ENCODE measurements at regions not wholly inside any gene's neighbourhood (a gene's known extent, or its start where the extent isn't known, plus 50 kb on each side); places are given as distances from the start of the nearest gene placed in this dataset.
"Not testable (repeated sequence)": the region's sequence is repeated elsewhere in the genome, so short reads cannot be mapped to it uniquely, and the experiment has no call there.

- WGBS (ENCODE audit: extremely low coverage, insufficient read length, low lambda C conversion rate), result no CpG with 5 or more reads among the region's 7 CpGs
- peaks cover 0 to 6% of the 10 kb centered on the region in 2 experiments; a peak in 2 of 5 replicates for H3K9me3 Mint-ChIP-seq
- no peak overlapping the region for H2BK20ac ChIP-seq (ENCODE audit: low read depth, low read length, poor library complexity, severe bottlenecking)
- no peaks in the 10 kb centered on the region for H4K20me1 ChIP-seq (ENCODE audit: control insufficient read depth, insufficient read depth, insufficient read length)
- H3K23me2 ChIP-seq (ENCODE audit: insufficient read length, low read depth, low read length, poor library complexity, severe bottlenecking), result no peaks in the 10 kb centered on the region
- H3K56ac ChIP-seq (ENCODE audit: insufficient read length, low read depth, low read length), result no peak overlapping the region
- H3K4me3 Mint-ChIP-seq, result no peak overlapping the region
- no peak overlapping the region for H4K8ac ChIP-seq (replicated peaks; ENCODE audit: insufficient read length, low read depth, low read length)
- no peak overlapping the region for H4K91ac ChIP-seq (ENCODE audit: insufficient read length, low read depth, low read length)
- H3K9ac ChIP-seq (ENCODE audit: extremely low read depth, insufficient read length, low read length), result no peak overlapping the region
- H3K79me2 ChIP-seq (ENCODE audit: insufficient read depth, low read length), result no peaks in the 10 kb centered on the region
- H4K5ac ChIP-seq (ENCODE audit: insufficient read length, low read depth, low read length), result no peak overlapping the region
- no peak overlapping the region for H2BK5ac ChIP-seq (ENCODE audit: insufficient read length, low read length)
- no peak overlapping the region for H3T11ph ChIP-seq (ENCODE audit: low read length)
- H2BK15ac ChIP-seq (ENCODE audit: low read depth, low read length), result no peak overlapping the region
- no peak overlapping the region for H3K4me2 ChIP-seq (ENCODE audit: insufficient read depth, insufficient read length, low read length)
- no peaks in the 10 kb centered on the region for H3K4me1 ChIP-seq (ENCODE audit: insufficient read depth, low read length)
- no peak for TF ChIP-seq CTCF (conservative IDR thresholded peaks at IDR 0.05)
- H3K27ac Mint-ChIP-seq, result no peak overlapping the region
- H2AFZ ChIP-seq (ENCODE audit: low read length), result no peak overlapping the region
- H3K4ac ChIP-seq (ENCODE audit: low read depth, low read length), result no peak overlapping the region
- no peaks in the 10 kb centered on the region for H3K79me1 ChIP-seq (ENCODE audit: insufficient read depth, low read depth, low read length, poor library complexity, severe bottlenecking)
- no peaks in the 10 kb centered on the region for H3K9me3 ChIP-seq (ENCODE audit: control insufficient read depth, low read depth, low read length)
- DNase-seq, result no peak
- H3K36me3 Mint-ChIP-seq (ENCODE audit: insufficient read depth in 1 of 3, low read depth in 3 of 3), result no peaks in the 10 kb centered on the region
- no peak overlapping the region for H3K18ac ChIP-seq (ENCODE audit: insufficient read length, low read depth, low read length)
- no peak overlapping the region for H2BK12ac ChIP-seq (ENCODE audit: insufficient read length, low read depth, low read length)
- no peak overlapping the region for H3K14ac ChIP-seq (ENCODE audit: insufficient read depth, low read length)
- H3K27me3 Mint-ChIP-seq (ENCODE audit: low read depth), result peaks cover 5% of the 10 kb centered on the region
- H2AK5ac ChIP-seq (ENCODE audit: insufficient read length, low read length), result no peak overlapping the region
- H3K27ac ChIP-seq (ENCODE audit: insufficient read length, low read depth, low read length), result no peak overlapping the region
- no peak overlapping the region for H3K23ac ChIP-seq (ENCODE audit: insufficient read length, low read depth, low read length)
- H2BK120ac ChIP-seq (ENCODE audit: low read depth, low read length, poor library complexity, severe bottlenecking), result no peak overlapping the region
- H3K4me1 Mint-ChIP-seq, result peaks cover 0 to 12% of the 10 kb centered on the region in 2 experiments; a peak in 3 of 4 replicates
- H3K27me3 ChIP-seq (ENCODE audit: insufficient read depth, low read length), result no peaks in the 10 kb centered on the region
Measured at GRCh38 chr18:76707534-76707933, 114.8 kb upstream of the ZNF236 start.

- not testable (repeated sequence) for H2BK15ac ChIP-seq (ENCODE audit: low read depth, low read length); H3K4me3 Mint-ChIP-seq; H4K20me1 ChIP-seq (ENCODE audit: control insufficient read depth, insufficient read depth, insufficient read length); H2BK5ac ChIP-seq (ENCODE audit: insufficient read length, low read length); H3K27me3 Mint-ChIP-seq (ENCODE audit: low read depth); H3K18ac ChIP-seq (ENCODE audit: insufficient read length, low read depth, low read length); H4K91ac ChIP-seq (ENCODE audit: insufficient read length, low read depth, low read length); H3K23me2 ChIP-seq (ENCODE audit: insufficient read length, low read depth, low read length, poor library complexity, severe bottlenecking); H2BK120ac ChIP-seq (ENCODE audit: low read depth, low read length, poor library complexity, severe bottlenecking); H4K5ac ChIP-seq (ENCODE audit: insufficient read length, low read depth, low read length); H3K56ac ChIP-seq (ENCODE audit: insufficient read length, low read depth, low read length); H3K27ac Mint-ChIP-seq; DNase-seq; H3K9ac ChIP-seq (ENCODE audit: extremely low read depth, insufficient read length, low read length); H3K4me2 ChIP-seq (ENCODE audit: insufficient read depth, insufficient read length, low read length); H3K14ac ChIP-seq (ENCODE audit: insufficient read depth, low read length); H3K36me3 Mint-ChIP-seq (ENCODE audit: insufficient read depth in 1 of 3, low read depth in 3 of 3); H3T11ph ChIP-seq (ENCODE audit: low read length); H3K79me2 ChIP-seq (ENCODE audit: insufficient read depth, low read length); H3K27me3 ChIP-seq (ENCODE audit: insufficient read depth, low read length); H2AFZ ChIP-seq (ENCODE audit: low read length); H3K27ac ChIP-seq (ENCODE audit: insufficient read length, low read depth, low read length); H3K9me3 ChIP-seq (ENCODE audit: control insufficient read depth, low read depth, low read length); H3K4me1 ChIP-seq (ENCODE audit: insufficient read depth, low read length); H2BK20ac ChIP-seq (ENCODE audit: low read depth, low read length, poor library complexity, severe bottlenecking); H2BK12ac ChIP-seq (ENCODE audit: insufficient read length, low read depth, low read length); H2AK5ac ChIP-seq (ENCODE audit: insufficient read length, low read length); H3K79me1 ChIP-seq (ENCODE audit: insufficient read depth, low read depth, low read length, poor library complexity, severe bottlenecking); H4K8ac ChIP-seq (replicated peaks; ENCODE audit: insufficient read length, low read depth, low read length); H3K23ac ChIP-seq (ENCODE audit: insufficient read length, low read depth, low read length); H3K9me3 Mint-ChIP-seq; H3K4ac ChIP-seq (ENCODE audit: low read depth, low read length)
- WGBS (ENCODE audit: extremely low coverage, insufficient read length, low lambda C conversion rate), result no CpG with 5 or more reads among the region's 4 CpGs
- H3K4me1 Mint-ChIP-seq, result peaks cover 0 to 12% of the 10 kb centered on the region in 2 experiments; a peak in 3 of 4 replicates
Measured at GRCh38 chr18:76704589-76704988, 117.8 kb upstream of the ZNF236 start.
